Activated CD8-positive, alpha-beta memory T cell treated with anti-CD3 and anti-CD28 coated beads for 4 hours (primary cell): ENCODE measurements at regions not wholly inside any gene's neighbourhood (a gene's known extent, or its start where the extent isn't known, plus 50 kb on each side); places are given as distances from the start of the nearest gene placed in this dataset.

Experiments used
- DNase-seq, 2 donors: peaks; one replicate each; pipeline ENCODE4 v3.0.0-alpha.2; 2020; ENCODE audit warnings: low read depth in 2 of 2

- DNase-seq, result no peak
These were observed 248.3 kb upstream of the CIBAR2 start for GRCh38 chr16:85360323-85361277.

- DNase-seq, result no peak
These were observed 249.3 kb upstream of the CIBAR2 start for GRCh38 chr16:85361441-85362118.

GRCh38 chr16:85362443-85362842, 250.2 kb upstream of the CIBAR2 start:
- no peak for DNase-seq

DNA sequence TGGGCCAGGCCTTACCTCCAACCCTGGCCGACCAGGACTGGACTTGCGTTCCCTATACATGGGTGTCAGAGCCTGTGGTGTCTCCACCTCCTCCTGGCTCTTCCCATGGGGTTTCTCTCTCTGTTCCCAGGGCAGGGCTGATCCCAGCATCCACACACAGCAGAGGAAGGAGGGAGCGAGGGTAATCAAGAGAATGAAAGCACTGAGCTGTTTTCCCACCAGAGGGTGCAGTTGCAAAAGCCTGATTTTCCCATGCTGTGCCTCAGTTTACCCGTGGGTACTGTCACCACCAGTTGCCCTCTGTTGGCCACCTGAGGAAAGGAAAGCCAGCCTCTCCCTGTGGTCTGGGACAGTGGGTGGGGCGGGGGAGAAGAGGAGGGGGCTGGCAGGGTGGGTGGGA, 249.7 kb upstream of the GSE1 start:
- DNase-seq, result no peak

DNA sequence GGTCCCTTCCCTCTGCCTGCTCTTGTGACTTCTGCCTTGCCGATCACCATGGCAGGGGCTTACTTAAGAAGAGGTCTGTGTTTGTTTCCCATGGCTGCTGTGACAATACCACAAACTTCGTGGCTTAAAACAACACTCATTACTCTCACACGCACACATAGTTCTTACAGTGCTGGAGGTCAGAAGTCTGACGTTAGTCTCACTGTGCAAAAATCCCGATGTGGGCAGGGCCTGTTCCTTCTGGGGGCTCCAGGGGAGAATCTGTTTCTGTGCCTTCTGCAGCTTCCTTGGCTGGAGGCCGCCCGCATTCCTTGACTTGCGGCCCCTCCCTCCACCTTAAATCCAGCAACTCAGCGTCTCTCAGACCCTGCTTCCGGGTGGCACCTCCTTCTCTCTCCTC, 249.2 kb upstream of the GSE1 start:
- no peak for DNase-seq

DNA sequence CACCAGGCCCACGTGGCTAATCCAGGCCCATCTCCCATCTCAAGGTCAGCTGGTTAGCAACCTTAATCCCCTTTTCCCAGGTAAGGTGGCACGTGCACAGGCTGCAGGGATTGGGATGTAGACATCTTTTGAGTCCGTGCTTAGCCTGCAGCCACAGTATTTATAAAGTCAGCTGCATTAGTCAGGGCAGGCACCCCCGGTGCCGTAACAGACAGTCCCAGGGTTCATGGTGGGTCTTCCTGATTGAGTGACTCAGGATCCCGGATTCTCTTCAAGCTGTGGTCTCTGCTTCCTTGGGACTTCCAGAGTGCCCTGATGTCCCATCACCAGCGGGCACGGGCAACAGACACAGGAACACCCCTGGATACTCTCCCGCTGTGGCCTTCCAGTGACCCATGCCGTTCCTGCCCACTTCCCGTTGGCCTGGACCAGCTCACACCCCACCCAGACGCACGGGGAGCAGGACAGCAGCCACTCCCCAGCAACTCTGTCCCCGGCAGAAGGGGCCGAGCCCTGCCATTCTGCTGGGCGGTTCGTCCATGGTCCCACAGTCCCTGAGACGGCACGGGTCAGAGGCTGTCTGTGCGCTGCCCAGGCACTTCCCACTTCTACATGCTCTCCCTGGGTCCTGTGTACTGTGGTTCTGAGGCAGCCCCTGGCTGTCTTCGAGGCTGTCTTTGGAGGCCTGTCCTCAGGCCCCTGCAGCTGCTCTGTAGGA, 248.6 kb upstream of the GSE1 start:
- no peak for DNase-seq

- DNase-seq, result no peak
These were observed 248.0 kb upstream of the GSE1 start for GRCh38 chr16:85365120-85365519.

- no peak for DNase-seq
These were observed 246.9 kb upstream of the GSE1 start for GRCh38 chr16:85366031-85366763.

GRCh38 chr16:85367485-85367884, 245.6 kb upstream of the GSE1 start:
- no peak for DNase-seq

DNA sequence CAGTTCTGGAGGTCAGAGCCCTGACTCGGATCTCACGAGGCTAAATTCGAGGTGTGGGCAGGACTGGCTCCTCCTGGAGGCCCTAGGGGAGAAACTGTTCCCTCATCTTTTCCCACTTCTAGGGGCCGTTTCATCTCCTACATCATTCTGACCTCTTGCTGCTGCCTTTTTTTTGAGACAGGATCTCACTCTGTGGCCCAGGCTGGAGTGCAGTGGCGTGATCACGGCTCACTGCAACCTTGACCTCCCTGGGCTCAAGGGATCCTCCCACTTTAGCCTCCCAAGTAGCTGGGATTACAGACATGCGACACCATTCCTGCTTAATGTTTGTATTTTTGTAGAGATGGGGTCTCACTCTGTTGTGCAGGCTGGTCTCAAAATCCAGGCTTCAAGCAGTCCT, 244.1 kb upstream of the GSE1 start:
- DNase-seq, result no peak

GRCh38 chr16:85369741-85370528, 243.2 kb upstream of the GSE1 start:
- DNase-seq, result peak in 1 of 2 donors; percentile 7

DNA sequence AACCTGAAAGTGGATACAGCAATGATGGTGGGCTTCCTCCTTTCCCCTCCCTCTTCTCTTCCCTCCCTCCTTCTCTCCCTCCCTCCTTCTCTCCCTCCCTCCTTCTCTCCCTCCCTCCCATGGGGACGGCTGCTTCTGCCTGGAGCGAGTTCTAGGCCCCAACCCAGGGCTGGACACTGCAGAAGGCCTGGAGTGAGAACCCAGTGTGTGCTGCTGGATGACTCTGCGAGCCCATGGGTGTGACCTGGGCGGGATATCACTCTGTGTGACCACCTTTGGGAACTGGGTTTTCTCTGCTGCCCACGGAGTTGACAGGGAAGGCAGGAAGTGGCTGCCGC, 242.6 kb upstream of the GSE1 start:
- no peak for DNase-seq

GRCh38 chr16:85370881-85371651, 242.1 kb upstream of the GSE1 start:
- no peak for DNase-seq

- no peak for DNase-seq
These were observed 241.2 kb upstream of the GSE1 start for GRCh38 chr16:85371948-85372347.

DNA sequence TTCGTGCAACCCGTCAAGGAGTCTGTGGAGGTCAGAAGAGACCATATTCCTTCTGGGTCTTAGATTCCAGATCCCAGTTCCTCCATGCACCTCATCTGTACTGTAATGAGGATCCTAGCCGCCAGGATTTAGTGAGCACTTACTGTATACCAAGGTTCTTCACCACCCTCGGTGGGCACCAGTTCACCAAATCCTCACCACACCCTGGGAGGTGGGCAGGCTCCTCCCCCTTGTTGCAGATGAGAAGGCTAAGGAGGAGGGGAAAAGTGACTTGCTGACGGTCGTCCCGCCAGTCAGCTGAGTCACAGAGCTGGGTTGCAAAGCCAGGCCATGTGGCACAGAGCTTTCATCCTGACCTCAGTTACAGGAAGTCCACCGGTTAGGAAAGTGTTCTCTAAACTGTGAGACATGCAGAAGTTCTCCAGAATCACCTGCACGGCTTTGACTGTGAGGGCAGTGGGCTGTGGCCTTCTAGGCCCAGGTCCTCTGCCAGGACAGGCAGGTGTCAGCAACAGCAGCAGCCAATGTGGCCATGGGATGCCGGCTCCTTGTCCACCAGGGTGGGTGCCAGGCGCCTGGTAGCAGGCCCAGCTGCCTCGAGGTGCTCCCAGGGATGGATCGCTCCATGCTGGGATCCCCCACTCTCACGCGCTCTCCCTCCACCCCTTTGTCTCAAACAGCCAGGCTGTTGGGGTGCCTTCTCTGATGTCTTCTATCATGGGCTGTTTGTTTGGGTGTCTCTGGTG, 240.3 kb upstream of the GSE1 start:
- peak in 1 of 2 donors; percentile 10 for DNase-seq

GRCh38 chr16:85373741-85374570, 239.2 kb upstream of the GSE1 start:
- no peak for DNase-seq

- DNase-seq, result no peak
These were observed 238.6 kb upstream of the GSE1 start for GRCh38 chr16:85374571-85374872.

GRCh38 chr16:85375282-85375681, 237.8 kb upstream of the GSE1 start:
- no peak for DNase-seq
